HepG2 (cell line): ENCODE measurements at regions not wholly inside any gene's neighbourhood (a gene's known extent, or its start where the extent isn't known, plus 50 kb on each side); places are given as distances from the start of the nearest gene placed in this dataset.

Source experiments
- ARID2 ChIP-seq: sonication (generic); formaldehyde crosslinking; IDR thresholded peaks from 2 replicates; pipeline ENCODE4 v1.8.1; 2022; ENCODE audit warnings: mild to moderate bottlenecking, missing genetic modification reagents, borderline replicate concordance
- FOXC1 ChIP-seq: sonication (generic); formaldehyde crosslinking; IDR thresholded peaks from 2 replicates; pipeline ENCODE4 v1.8.0; 2022; ENCODE audit warnings: mild to moderate bottlenecking, missing genetic modification reagents, borderline replicate concordance
- GABPA ChIP-seq, 2 experiments: IDR thresholded peaks; 2 replicates each; pipeline ENCODE4 v1.6.1; 2011 to 2016; ENCODE audit warnings: low read depth in 2 of 2, low read length in 1 of 2, missing biosample characterization in 1 of 2, missing genetic modification characterization in 1 of 2
- ZBTB25 ChIP-seq: IDR thresholded peaks from 2 replicates; pipeline ENCODE4 v1.6.1; 2018; ENCODE audit warnings: missing genetic modification reagents
- ZNF232 ChIP-seq: sonication (generic); formaldehyde crosslinking; IDR thresholded peaks from 2 replicates; pipeline ENCODE4 v1.4.0; 2020; ENCODE audit warnings: missing genetic modification reagents, borderline replicate concordance
- ZNF549 ChIP-seq: sonication (generic); formaldehyde crosslinking; IDR thresholded peaks from 2 replicates; pipeline ENCODE4 v1.5.0; 2020; ENCODE audit warnings: missing genetic modification reagents
- TF ChIP-seq, protein P1 (sequence below): sonication (generic); formaldehyde crosslinking; IDR thresholded peaks from 2 replicates; pipeline ENCODE4 v1.9.0; 2021; ENCODE audit warnings: missing genetic modification reagents, borderline replicate concordance
- TF ChIP-seq, protein P2 (sequence below): conservative IDR thresholded peaks from 2 replicates; pipeline ENCODE4 v1.6.1; 2018; ENCODE audit warnings: missing genetic modification reagents
- TF ChIP-seq, protein P3 (sequence below): sonication (generic); formaldehyde crosslinking; IDR thresholded peaks from 2 replicates; pipeline ENCODE4 v1.4.0; 2020; ENCODE audit warnings: missing genetic modification reagents
- TF ChIP-seq, protein P4 (sequence below), 2 experiments: sonication (generic) in 1 of 2; formaldehyde crosslinking in 1 of 2; IDR thresholded peaks; 2 replicates each; pipeline versions ENCODE4 v1.4.0 to v1.6.1; 2016 to 2020; ENCODE audit warnings: borderline replicate concordance in 1 of 2, low read depth in 1 of 2, mild to moderate bottlenecking in 1 of 2, missing genetic modification reagents in 1 of 2

DNA sequence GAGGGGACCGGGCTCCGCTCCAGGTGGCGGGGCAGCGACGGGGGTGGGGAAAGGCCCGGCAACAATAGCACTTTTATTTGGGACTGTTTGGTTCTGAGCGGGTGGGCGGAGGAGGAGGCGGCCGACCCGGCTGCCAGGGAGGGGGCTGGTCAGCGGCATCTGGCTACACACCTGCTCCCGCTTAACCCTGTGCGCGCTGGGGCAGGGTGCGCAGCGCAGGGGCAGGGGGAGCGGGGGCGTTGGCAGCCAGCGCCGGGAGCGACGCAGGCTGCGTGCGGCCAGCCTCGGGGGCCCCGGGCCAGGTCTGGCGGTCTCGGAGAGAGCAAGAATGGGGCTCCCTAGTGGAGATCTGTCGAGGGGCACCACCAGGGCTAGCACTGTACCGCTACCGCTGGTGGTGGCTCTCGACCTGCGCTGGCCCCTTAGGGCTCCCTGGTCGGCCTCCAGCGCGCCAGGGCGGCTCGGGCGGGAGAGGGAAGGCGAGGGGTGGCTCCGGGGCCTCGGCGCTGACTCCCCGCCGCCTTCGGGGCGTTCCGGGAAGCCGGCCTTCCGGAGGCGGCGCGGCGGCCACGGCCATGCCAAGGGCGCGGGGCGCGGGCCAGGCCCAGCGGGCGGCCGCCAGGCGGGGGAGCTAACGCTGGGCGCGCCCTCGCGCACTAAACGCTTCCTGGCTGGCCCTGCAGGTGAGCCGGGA is 92.4 kb downstream of the NCR2 start (continued):
- TF ChIP-seq, protein P1, sequence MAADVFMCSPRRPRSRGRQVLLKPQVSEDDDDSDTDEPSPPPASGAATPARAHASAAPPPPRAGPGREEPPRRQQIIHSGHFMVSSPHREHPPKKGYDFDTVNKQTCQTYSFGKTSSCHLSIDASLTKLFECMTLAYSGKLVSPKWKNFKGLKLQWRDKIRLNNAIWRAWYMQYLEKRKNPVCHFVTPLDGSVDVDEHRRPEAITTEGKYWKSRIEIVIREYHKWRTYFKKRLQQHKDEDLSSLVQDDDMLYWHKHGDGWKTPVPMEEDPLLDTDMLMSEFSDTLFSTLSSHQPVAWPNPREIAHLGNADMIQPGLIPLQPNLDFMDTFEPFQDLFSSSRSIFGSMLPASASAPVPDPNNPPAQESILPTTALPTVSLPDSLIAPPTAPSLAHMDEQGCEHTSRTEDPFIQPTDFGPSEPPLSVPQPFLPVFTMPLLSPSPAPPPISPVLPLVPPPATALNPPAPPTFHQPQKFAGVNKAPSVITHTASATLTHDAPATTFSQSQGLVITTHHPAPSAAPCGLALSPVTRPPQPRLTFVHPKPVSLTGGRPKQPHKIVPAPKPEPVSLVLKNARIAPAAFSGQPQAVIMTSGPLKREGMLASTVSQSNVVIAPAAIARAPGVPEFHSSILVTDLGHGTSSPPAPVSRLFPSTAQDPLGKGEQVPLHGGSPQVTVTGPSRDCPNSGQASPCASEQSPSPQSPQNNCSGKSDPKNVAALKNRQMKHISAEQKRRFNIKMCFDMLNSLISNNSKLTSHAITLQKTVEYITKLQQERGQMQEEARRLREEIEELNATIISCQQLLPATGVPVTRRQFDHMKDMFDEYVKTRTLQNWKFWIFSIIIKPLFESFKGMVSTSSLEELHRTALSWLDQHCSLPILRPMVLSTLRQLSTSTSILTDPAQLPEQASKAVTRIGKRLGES: no peak
- TF ChIP-seq ZBTB25 (CRISPR knock-in tag): no peak
- TF ChIP-seq ZNF232: peak; percentile 27; the same call in 1 of the 2 replicates
- no peak for TF ChIP-seq ZNF549 (CRISPR knock-in tag)
- TF ChIP-seq, protein P2, sequence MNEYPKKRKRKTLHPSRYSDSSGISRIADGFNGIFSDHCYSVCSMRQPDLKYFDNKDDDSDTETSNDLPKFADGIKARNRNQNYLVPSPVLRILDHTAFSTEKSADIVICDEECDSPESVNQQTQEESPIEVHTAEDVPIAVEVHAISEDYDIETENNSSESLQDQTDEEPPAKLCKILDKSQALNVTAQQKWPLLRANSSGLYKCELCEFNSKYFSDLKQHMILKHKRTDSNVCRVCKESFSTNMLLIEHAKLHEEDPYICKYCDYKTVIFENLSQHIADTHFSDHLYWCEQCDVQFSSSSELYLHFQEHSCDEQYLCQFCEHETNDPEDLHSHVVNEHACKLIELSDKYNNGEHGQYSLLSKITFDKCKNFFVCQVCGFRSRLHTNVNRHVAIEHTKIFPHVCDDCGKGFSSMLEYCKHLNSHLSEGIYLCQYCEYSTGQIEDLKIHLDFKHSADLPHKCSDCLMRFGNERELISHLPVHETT: no peak; the same call in 1 of the 2 replicates
- TF ChIP-seq FOXC1 (CRISPR knock-in tag): no peak
- TF ChIP-seq, protein P3, sequence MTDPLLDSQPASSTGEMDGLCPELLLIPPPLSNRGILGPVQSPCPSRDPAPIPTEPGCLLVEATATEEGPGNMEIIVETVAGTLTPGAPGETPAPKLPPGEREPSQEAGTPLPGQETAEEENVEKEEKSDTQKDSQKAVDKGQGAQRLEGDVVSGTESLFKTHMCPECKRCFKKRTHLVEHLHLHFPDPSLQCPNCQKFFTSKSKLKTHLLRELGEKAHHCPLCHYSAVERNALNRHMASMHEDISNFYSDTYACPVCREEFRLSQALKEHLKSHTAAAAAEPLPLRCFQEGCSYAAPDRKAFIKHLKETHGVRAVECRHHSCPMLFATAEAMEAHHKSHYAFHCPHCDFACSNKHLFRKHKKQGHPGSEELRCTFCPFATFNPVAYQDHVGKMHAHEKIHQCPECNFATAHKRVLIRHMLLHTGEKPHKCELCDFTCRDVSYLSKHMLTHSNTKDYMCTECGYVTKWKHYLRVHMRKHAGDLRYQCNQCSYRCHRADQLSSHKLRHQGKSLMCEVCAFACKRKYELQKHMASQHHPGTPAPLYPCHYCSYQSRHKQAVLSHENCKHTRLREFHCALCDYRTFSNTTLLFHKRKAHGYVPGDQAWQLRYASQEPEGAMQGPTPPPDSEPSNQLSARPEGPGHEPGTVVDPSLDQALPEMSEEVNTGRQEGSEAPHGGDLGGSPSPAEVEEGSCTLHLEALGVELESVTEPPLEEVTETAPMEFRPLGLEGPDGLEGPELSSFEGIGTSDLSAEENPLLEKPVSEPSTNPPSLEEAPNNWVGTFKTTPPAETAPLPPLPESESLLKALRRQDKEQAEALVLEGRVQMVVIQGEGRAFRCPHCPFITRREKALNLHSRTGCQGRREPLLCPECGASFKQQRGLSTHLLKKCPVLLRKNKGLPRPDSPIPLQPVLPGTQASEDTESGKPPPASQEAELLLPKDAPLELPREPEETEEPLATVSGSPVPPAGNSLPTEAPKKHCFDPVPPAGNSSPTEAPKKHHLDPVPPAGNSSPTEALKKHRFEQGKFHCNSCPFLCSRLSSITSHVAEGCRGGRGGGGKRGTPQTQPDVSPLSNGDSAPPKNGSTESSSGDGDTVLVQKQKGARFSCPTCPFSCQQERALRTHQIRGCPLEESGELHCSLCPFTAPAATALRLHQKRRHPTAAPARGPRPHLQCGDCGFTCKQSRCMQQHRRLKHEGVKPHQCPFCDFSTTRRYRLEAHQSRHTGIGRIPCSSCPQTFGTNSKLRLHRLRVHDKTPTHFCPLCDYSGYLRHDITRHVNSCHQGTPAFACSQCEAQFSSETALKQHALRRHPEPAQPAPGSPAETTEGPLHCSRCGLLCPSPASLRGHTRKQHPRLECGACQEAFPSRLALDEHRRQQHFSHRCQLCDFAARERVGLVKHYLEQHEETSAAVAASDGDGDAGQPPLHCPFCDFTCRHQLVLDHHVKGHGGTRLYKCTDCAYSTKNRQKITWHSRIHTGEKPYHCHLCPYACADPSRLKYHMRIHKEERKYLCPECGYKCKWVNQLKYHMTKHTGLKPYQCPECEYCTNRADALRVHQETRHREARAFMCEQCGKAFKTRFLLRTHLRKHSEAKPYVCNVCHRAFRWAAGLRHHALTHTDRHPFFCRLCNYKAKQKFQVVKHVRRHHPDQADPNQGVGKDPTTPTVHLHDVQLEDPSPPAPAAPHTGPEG: peak; percentile 99
- no peak for TF ChIP-seq GABPA (IDR thresholded peaks at IDR 0.05; ENCODE audit: low read depth, low read length)
- TF ChIP-seq GABPA (CRISPR knock-in tag; IDR thresholded peaks at IDR 0.05; ENCODE audit: low read depth): no peak
- TF ChIP-seq, protein P4, sequence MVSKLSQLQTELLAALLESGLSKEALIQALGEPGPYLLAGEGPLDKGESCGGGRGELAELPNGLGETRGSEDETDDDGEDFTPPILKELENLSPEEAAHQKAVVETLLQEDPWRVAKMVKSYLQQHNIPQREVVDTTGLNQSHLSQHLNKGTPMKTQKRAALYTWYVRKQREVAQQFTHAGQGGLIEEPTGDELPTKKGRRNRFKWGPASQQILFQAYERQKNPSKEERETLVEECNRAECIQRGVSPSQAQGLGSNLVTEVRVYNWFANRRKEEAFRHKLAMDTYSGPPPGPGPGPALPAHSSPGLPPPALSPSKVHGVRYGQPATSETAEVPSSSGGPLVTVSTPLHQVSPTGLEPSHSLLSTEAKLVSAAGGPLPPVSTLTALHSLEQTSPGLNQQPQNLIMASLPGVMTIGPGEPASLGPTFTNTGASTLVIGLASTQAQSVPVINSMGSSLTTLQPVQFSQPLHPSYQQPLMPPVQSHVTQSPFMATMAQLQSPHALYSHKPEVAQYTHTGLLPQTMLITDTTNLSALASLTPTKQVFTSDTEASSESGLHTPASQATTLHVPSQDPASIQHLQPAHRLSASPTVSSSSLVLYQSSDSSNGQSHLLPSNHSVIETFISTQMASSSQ (IDR thresholded peaks at IDR 0.05; ENCODE audit: low read depth): no peak
- TF ChIP-seq, protein P4 (CRISPR knock-in tag; IDR thresholded peaks at IDR 0.05; ENCODE audit: borderline replicate concordance): peak; percentile 56; the same call in 1 of the 2 replicates
- TF ChIP-seq ARID2 (CRISPR knock-in tag): no peak
